NCI-H2227 treated with DMSO at 0.1 percent for 48 hours (cell line): ENCODE measurements at regions not wholly inside any gene's neighbourhood (a gene's known extent, or its start where the extent isn't known, plus 50 kb on each side); places are given as distances from the start of the nearest gene placed in this dataset.
A peak's percentile ranks its signal among the peaks of the same experiment; 100 is the strongest.

ENCODE experiments used
- DNase-seq: peaks from one replicate; lab custom pipeline; 2025; lab: John Stamatoyannopoulos, UW

GRCh38 chr3:73954506-73954905 lies 329.8 kb upstream of the PDZRN3 start:
- DNase-seq: no peak

- DNase-seq: no peak
Observed at GRCh38 chr3:73952781-73953180, 328.0 kb upstream of the PDZRN3 start.

GRCh38 chr3:73950865-73951558 lies 326.3 kb upstream of the PDZRN3 start:
- DNase-seq: peak; percentile 8

GRCh38 chr3:73945541-73945940 lies 320.8 kb upstream of the PDZRN3 start:
- DNase-seq: no peak

GRCh38 chr3:73939985-73940384 lies 315.2 kb upstream of the PDZRN3 start:
- DNase-seq: no peak

DNA sequence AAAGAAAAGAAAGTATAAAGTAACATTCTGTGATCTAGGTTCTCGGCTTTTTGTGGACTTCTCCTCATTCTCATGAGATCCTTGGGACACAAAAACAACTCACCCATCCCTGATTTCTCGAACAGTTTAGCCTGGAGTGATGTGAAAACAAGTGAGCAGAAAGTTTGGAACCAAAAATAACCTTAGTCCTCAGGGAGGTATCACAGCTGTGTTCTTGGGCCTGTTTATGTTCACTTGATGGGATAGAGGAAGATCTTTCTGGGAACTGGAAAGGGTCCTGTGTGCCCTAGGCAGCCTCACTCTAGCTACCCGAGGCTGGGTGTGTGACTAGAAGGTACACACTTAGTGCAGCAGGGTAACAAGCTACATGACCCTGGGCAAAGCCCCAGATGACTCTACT lies 308.8 kb upstream of the PDZRN3 start:
- no peak for DNase-seq

GRCh38 chr3:73927203-73927570 lies 302.4 kb upstream of the PDZRN3 start:
- no peak for DNase-seq

GRCh38 chr3:73926360-73927202 lies 301.8 kb upstream of the PDZRN3 start:
- DNase-seq: peak; percentile 23

DNA sequence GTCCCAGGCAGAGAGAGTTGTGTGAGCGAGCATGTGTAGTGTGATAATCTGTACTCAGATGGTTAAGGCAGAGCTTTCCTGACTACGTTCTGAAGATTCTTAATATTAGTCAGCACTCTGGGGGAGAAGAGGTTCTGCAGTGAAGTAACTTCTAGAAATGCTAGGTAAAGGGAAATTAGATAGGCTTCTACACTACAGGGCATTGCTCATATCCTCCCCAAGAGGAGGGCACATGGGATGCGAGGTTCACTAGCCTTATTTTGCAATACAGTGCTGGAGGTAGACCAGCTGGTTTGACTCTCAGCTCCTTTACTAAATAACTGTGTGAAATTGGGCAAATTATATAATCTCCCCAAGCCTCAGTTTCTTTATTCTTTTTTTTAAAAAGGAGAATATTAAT lies 300.3 kb upstream of the PDZRN3 start:
- DNase-seq: no peak

GRCh38 chr3:73924048-73924447 lies 299.3 kb upstream of the PDZRN3 start:
- DNase-seq: no peak

DNA sequence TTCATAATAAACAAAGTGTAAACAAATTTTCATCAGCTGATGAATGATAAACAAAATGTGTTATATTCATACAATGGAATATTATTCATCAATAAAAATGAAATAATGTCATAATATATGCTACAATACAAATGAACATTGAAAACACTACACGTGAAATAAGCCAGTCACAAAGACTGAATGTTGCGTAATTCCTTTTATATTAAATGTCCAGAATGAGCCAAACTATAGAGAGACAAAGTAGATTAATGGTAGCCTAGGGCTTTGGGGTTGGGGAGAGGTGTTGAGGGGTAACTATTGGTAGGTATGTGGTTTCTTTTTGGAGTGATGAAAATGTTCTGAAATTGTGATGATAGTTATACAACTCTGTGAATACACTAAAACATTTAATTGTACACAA lies 292.9 kb upstream of the PDZRN3 start:
- no peak for DNase-seq

GRCh38 chr3:73915886-73916285 lies 291.1 kb upstream of the PDZRN3 start:
- DNase-seq: no peak

DNA sequence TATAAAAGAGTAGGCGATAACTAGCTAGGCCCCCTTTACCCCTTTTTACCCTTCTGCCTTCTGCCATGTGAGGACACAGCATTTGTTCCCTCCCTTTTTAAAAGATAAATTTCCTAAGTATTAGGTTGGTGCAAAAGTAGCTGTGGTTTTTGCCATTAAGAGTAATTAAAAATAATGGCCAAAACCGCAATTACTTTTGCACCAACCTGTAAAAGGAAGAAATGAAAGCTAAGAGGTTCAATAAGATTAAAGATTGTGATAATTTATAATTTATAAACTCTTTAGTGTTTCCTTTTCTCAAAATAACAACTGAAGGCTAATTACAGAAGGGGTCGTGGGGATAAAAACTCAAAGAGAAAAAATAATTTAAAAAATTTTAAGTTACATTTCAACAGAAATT lies 283.5 kb upstream of the PDZRN3 start:
- no peak for DNase-seq

DNA sequence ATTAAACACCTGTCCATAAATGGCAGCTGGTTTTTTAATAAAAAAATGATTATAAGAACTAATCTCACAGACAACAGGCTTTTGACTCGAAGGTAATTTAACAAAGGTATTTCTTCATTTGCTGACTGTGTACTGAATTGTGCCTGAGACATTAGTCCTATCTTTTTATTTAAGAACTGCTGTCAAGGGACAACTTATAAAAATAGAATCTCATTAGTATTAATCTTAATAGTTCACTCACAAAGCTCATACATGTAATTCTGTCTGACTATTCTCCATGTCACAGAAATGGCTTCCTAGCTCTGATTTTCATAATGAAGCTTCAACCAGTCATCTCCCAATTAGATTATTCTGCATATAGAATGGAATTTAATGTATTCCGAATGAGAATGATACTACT lies 276.9 kb upstream of the PDZRN3 start:
- DNase-seq: no peak

GRCh38 chr3:73894474-73895213 lies 269.9 kb upstream of the PDZRN3 start:
- DNase-seq: no peak

DNA sequence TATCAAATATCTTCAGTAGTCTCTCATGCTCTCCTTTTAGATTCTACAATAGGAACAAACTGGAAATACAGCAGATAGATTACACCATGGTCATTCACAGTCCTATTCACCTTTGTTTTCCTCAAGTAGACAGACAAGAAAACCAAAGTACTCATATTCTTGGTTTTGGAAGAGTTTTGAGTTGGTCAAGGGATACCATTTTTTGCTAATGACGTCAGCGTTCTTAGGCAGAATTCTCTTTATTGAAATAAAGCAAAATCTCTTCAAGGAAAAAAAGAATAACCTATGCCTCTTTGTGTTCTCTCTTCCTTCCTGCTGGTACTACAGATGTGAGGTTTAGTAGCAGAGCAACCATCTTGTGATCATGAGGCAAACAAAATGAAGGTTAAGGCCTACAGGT lies 268.3 kb upstream of the PDZRN3 start:
- DNase-seq: no peak

DNA sequence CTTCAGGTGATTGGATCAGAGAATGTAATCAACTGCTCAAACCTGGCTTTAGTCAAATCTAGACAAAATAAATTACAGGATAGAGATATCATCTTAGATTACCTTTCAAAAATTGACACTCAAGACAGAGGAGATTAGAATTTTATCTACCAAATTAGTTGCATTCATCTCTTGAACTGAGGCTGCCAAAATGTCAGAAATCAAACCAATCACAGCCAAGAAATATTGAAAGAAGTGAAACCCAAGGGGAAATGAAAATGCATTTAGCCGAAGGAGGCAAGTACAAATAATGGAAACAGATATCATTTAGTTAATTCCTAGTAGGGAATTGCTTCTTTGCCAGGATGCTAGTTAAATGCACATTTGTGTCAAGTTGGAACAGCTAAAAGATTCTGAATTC lies 261.1 kb upstream of the PDZRN3 start:
- no peak for DNase-seq

- no peak for DNase-seq
Observed at GRCh38 chr3:73884361-73884760, 259.6 kb upstream of the PDZRN3 start.

GRCh38 chr3:73883497-73883896 lies 258.8 kb upstream of the PDZRN3 start:
- DNase-seq: no peak

DNA sequence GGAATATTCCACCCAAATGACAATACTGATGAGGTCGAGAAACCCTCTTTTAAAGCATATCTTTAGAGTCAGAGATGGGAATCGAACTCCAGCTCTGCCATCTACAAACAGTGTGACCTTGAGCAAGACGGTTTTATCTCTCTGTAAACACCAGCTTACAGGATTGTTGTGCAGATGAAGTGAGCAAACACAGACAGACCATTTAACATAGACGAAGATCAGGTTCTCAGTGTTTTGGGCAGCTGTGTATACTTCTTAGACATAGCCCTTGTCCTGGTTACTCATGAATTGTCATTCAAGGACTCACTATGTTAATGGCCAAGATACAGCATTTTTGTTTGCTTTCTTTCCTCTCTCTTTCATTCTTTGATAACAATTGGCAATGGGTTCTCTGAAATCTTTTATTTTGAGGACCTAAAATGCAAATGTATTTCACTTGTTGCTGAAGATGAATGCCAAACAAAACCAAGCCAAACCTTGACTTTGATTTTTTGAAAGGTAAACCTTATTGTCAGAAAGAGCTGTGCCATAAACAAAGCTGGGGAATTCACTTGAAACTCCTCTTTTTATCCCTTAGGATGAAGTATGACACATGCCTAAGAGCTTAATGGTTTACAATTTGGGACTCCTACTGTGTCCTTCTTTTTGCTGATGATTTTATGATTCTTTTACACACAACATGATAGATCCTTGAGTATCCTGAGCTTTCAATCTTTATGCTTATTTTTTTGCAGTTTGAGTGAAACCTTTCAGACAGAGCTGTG lies 250.0 kb upstream of the PDZRN3 start:
- DNase-seq: no peak

DNA sequence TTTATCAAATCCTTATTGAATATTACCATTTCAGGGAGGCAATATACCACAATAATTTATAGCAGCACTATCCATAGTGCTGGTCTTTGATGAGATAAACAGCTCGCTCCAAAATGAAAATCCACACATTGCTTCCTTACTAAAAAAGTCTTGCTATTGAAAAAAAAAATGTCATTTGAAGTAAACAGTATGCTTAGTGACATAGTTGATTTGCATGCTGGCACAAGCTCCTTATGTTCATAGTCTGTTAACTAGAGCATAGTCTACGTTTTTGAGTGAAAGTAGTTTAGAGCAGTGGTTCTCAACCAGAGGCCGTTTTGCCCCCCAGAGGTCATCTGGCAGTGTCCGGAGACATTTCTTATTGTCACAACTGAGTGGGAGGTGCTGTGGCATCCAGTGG lies 249.4 kb upstream of the PDZRN3 start:
- DNase-seq: no peak

DNA sequence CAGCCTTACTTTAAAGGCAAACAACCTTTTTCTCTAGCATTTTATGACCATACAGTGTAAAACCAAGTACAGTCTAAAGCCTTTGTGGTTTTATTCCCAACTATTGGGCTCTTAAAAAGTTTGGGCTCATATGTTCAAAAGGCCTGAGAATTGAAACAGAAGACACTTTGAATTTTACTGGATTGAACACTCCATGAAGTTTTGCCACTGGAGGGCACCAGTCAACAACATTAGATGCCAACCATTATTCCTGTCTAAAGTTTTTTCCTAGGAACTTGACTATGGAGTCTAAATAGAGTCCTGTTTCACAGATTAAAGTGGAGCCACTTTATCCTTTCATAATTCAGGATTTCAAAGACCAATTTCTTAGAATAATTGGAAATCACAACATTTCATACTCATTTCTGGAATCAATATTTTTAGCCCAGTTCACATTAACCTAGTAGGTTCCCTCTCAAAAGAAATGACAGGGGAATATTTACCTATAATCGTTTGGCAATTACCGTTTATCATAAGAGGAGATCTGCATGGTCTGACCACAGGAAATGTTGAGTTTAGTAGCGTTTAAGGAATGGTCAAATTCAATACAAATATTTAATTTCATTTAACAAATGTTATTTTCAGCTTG lies 244.1 kb upstream of the PDZRN3 start:
- DNase-seq: peak; percentile 51
